ENCODE measurements at regions not wholly inside any gene's neighbourhood (a gene's known extent, or its start where the extent isn't known, plus 50 kb on each side); places are given as distances from the start of the nearest gene placed in this dataset.
"Not testable (repeated sequence)": the region's sequence is repeated elsewhere in the genome, so short reads cannot be mapped to it uniquely, and the experiment has no call there.

- H3K9me3 Mint-ChIP-seq (ENCODE audit: low read depth), result no peaks in the 10 kb centered on the region
- no peaks in the 10 kb centered on the region for H3K36me3 Mint-ChIP-seq (ENCODE audit: insufficient read depth)
- H3K27ac Mint-ChIP-seq, result no peak overlapping the region
- no peaks in the 10 kb centered on the region for H3K27me3 Mint-ChIP-seq
- no peak for DNase-seq (ENCODE audit: low spot score, unreplicated experiment)
- no peak overlapping the region for H3K4me3 Mint-ChIP-seq (ENCODE audit: low read depth)
- TF ChIP-seq, protein P1, sequence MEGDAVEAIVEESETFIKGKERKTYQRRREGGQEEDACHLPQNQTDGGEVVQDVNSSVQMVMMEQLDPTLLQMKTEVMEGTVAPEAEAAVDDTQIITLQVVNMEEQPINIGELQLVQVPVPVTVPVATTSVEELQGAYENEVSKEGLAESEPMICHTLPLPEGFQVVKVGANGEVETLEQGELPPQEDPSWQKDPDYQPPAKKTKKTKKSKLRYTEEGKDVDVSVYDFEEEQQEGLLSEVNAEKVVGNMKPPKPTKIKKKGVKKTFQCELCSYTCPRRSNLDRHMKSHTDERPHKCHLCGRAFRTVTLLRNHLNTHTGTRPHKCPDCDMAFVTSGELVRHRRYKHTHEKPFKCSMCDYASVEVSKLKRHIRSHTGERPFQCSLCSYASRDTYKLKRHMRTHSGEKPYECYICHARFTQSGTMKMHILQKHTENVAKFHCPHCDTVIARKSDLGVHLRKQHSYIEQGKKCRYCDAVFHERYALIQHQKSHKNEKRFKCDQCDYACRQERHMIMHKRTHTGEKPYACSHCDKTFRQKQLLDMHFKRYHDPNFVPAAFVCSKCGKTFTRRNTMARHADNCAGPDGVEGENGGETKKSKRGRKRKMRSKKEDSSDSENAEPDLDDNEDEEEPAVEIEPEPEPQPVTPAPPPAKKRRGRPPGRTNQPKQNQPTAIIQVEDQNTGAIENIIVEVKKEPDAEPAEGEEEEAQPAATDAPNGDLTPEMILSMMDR (IDR thresholded peaks at IDR 0.05; ENCODE audit: unreplicated experiment), result no peak
- peaks cover 14% of the 10 kb centered on the region for H3K4me1 Mint-ChIP-seq (ENCODE audit: low read depth)
These were observed 123.7 kb downstream of the HNMT start for GRCh38 chr2:138087751-138088593.

DNA sequence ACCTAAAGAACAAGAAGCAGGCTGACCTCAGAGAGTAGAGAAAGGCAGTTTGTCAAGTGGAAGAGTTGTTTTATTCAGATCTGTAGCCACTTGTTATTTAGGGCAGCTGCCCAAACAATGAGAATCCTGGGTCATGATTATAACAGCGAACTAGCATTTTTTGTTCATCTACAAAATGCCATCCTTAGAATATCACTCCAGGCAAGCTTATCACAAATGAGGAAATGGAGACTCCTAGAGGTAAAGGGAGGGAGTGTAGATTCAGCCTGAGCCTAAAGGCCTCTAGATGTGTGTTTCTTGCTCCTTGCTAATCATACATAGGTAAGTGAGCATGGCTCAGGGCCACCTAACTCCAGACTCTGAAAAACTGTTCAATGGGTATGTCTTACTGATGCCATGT is 126.1 kb downstream of the HNMT start:
- no peak overlapping the region for H3K27ac Mint-ChIP-seq
- no peaks in the 10 kb centered on the region for H3K36me3 Mint-ChIP-seq (ENCODE audit: insufficient read depth)
- H3K27me3 Mint-ChIP-seq, result no peaks in the 10 kb centered on the region
- TF ChIP-seq, protein P1 (IDR thresholded peaks at IDR 0.05; ENCODE audit: unreplicated experiment), result peak; percentile 37
- H3K4me1 Mint-ChIP-seq (ENCODE audit: low read depth), result peaks cover 11% of the 10 kb centered on the region
- no peak overlapping the region for H3K4me3 Mint-ChIP-seq (ENCODE audit: low read depth)
- no peak for DNase-seq (ENCODE audit: low spot score, unreplicated experiment)
- H3K9me3 Mint-ChIP-seq (ENCODE audit: low read depth), result no peaks in the 10 kb centered on the region

- H3K27me3 Mint-ChIP-seq, result no peaks in the 10 kb centered on the region
- no peak overlapping the region for H3K4me3 Mint-ChIP-seq (ENCODE audit: low read depth)
- no peak overlapping the region for H3K27ac Mint-ChIP-seq
- H3K36me3 Mint-ChIP-seq (ENCODE audit: insufficient read depth), result no peaks in the 10 kb centered on the region
- H3K4me1 Mint-ChIP-seq (ENCODE audit: low read depth), result peaks cover 3% of the 10 kb centered on the region
- TF ChIP-seq, protein P1 (IDR thresholded peaks at IDR 0.05; ENCODE audit: unreplicated experiment), result no peak
- H3K9me3 Mint-ChIP-seq (ENCODE audit: low read depth), result no peaks in the 10 kb centered on the region
- DNase-seq (ENCODE audit: low spot score, unreplicated experiment), result no peak
These were observed 129.2 kb downstream of the HNMT start for GRCh38 chr2:138093455-138093854.

- no peaks in the 10 kb centered on the region for H3K9me3 Mint-ChIP-seq (ENCODE audit: low read depth)
- no peaks in the 10 kb centered on the region for H3K4me1 Mint-ChIP-seq (ENCODE audit: low read depth)
- no peaks in the 10 kb centered on the region for H3K36me3 Mint-ChIP-seq (ENCODE audit: insufficient read depth)
- no peak overlapping the region for H3K27ac Mint-ChIP-seq
- TF ChIP-seq, protein P1 (IDR thresholded peaks at IDR 0.05; ENCODE audit: unreplicated experiment), result no peak
- DNase-seq (ENCODE audit: low spot score, unreplicated experiment), result no peak
- no peak overlapping the region for H3K4me3 Mint-ChIP-seq (ENCODE audit: low read depth)
- no peaks in the 10 kb centered on the region for H3K27me3 Mint-ChIP-seq
These were observed 129.8 kb downstream of the HNMT start for GRCh38 chr2:138094031-138094430.

DNA sequence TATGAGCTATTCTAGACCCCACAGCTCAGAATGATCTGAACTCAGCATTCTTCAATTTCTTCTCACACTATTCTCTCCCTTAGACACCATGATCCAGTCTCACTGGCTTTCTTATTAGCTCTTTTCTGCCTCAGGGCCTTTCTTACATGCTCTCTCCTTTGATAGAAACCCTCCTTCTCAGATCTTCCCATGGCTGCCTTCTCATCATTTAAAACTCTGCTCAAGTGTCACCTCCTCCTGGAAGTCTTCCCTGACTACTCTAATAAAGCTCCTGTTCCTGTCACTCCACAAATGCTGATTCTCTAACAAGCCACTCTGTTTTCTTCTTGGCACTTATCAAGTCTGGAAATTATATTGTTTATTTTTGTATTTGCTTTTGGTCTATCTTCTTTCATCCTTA is 131.1 kb downstream of the HNMT start:
- TF ChIP-seq, protein P1 (IDR thresholded peaks at IDR 0.05; ENCODE audit: unreplicated experiment), result no peak
- no peak for DNase-seq (ENCODE audit: low spot score, unreplicated experiment)
- Mint-ChIP-seq H3K27ac (no peak overlapping the region), H3K36me3 (ENCODE audit: insufficient read depth) (no peaks in the 10 kb centered on the region), H3K27me3 (no peaks in the 10 kb centered on the region), H3K4me1 (ENCODE audit: low read depth) (no peaks in the 10 kb centered on the region), H3K4me3 (ENCODE audit: low read depth) (no peak overlapping the region), H3K9me3 (ENCODE audit: low read depth) (peaks cover 3% of the 10 kb centered on the region)

GRCh38 chr2:138099288-138099687 is 135.0 kb downstream of the HNMT start:
- H3K27ac Mint-ChIP-seq; DNase-seq (ENCODE audit: low spot score, unreplicated experiment); H3K27me3 Mint-ChIP-seq; H3K9me3 Mint-ChIP-seq (ENCODE audit: low read depth); H3K4me3 Mint-ChIP-seq (ENCODE audit: low read depth); H3K36me3 Mint-ChIP-seq (ENCODE audit: insufficient read depth); H3K4me1 Mint-ChIP-seq (ENCODE audit: low read depth): not testable (repeated sequence)
